ENCODE measurements at regions not wholly inside any gene's neighbourhood (a gene's known extent, or its start where the extent isn't known, plus 50 kb on each side); places are given as distances from the start of the nearest gene placed in this dataset.

DNA sequence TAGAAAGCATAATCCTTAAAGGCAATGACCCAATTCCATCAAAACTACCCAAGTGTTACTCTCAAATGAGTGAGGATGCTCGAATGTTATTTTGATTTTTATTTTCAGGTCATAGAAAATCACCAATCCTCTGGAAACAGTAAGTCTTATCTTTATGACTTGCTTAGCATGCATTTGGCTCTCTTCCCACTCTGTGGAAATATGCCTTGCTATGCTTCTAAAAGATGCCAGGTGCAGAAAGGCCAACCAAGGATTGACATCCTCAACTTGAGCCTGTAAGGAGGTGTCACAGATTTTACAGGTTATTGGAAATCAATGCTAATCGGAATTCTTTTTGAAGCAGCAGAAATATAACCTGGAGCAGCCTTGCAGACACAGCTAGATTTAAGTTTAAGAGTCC lies 543.9 kb upstream of the LINC00305 start:
- Mint-ChIP-seq H3K27me3 (ENCODE audit: low read depth) (no peaks in the 10 kb centered on the region; the same call in 1 of the 2 replicates), H3K36me3 (no peaks in the 10 kb centered on the region), H3K4me1 (peaks cover 12% of the 10 kb centered on the region), H3K27ac (no peak overlapping the region), H3K9me3 (peaks cover 10% of the 10 kb centered on the region; the same call in 1 of the 2 replicates), H3K4me3 (no peak overlapping the region)
- CTCF ChIA-PET, result no interaction called here
- DNase-seq (ENCODE audit: low spot score), result no peak
- POLR2A ChIA-PET, result interaction anchor here (0.6 kb wide), 1 partner anchor 53 kb away, joined by 3 read pairs; no protein-coding TSS in a partner anchor
- TF ChIP-seq, protein P1, sequence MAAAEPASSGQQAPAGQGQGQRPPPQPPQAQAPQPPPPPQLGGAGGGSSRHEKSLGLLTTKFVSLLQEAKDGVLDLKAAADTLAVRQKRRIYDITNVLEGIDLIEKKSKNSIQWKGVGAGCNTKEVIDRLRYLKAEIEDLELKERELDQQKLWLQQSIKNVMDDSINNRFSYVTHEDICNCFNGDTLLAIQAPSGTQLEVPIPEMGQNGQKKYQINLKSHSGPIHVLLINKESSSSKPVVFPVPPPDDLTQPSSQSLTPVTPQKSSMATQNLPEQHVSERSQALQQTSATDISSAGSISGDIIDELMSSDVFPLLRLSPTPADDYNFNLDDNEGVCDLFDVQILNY (CRISPR knock-in tag; IDR thresholded peaks at IDR 0.05), result no peak
- TF ChIP-seq, protein P2, sequence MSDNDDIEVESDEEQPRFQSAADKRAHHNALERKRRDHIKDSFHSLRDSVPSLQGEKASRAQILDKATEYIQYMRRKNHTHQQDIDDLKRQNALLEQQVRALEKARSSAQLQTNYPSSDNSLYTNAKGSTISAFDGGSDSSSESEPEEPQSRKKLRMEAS (CRISPR knock-in tag; IDR thresholded peaks at IDR 0.05), result no peak
- TF ChIP-seq CREM (CRISPR knock-in tag; IDR thresholded peaks at IDR 0.05) (no peak), FOXP4 (CRISPR knock-in tag; IDR thresholded peaks at IDR 0.05) (no peak), ZNF219 (CRISPR knock-in tag; IDR thresholded peaks at IDR 0.05; ENCODE audit: borderline replicate concordance) (no peak), PRRX2 (CRISPR knock-in tag; IDR thresholded peaks at IDR 0.05) (no peak), SMAD4 (CRISPR knock-in tag; IDR thresholded peaks at IDR 0.05) (no peak), ATF1 (CRISPR knock-in tag; IDR thresholded peaks at IDR 0.05) (no peak), EMX1 (CRISPR knock-in tag; IDR thresholded peaks at IDR 0.05) (no peak), USF2 (CRISPR knock-in tag; IDR thresholded peaks at IDR 0.05) (no peak), ERG (CRISPR knock-in tag; IDR thresholded peaks at IDR 0.05) (no peak)
- TF ChIP-seq, protein P3, sequence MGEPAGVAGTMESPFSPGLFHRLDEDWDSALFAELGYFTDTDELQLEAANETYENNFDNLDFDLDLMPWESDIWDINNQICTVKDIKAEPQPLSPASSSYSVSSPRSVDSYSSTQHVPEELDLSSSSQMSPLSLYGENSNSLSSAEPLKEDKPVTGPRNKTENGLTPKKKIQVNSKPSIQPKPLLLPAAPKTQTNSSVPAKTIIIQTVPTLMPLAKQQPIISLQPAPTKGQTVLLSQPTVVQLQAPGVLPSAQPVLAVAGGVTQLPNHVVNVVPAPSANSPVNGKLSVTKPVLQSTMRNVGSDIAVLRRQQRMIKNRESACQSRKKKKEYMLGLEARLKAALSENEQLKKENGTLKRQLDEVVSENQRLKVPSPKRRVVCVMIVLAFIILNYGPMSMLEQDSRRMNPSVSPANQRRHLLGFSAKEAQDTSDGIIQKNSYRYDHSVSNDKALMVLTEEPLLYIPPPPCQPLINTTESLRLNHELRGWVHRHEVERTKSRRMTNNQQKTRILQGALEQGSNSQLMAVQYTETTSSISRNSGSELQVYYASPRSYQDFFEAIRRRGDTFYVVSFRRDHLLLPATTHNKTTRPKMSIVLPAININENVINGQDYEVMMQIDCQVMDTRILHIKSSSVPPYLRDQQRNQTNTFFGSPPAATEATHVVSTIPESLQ (CRISPR knock-in tag; IDR thresholded peaks at IDR 0.05), result no peak
- TF ChIP-seq, protein P4, sequence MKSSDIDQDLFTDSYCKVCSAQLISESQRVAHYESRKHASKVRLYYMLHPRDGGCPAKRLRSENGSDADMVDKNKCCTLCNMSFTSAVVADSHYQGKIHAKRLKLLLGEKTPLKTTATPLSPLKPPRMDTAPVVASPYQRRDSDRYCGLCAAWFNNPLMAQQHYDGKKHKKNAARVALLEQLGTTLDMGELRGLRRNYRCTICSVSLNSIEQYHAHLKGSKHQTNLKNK (CRISPR knock-in tag; IDR thresholded peaks at IDR 0.05), result no peak
- no peak for ATAC-seq

DNA sequence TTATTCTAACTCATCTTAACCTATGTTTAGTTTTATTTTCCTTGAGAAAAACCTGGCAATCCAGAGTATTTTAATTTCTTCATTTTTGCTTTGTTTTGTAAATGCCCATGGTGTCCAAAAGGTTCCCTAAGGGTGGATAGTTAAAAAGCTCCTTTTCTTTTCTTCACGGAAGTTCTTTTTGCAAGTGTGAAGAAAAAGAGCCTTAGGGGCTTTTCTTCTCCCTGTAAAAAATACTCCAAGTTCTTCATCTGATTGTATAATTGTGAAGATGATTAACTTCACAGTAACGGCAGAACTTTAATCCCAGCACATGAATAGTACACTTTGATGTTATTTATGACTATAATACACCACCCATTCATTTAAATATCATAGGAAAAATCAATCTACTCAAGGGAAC lies 530.2 kb upstream of the LINC00305 start:
- Mint-ChIP-seq H3K27ac (0 out of 2 replicates have a peak overlapping the region, but pooled peaks have one; percentile 57), H3K36me3 (peaks cover 7% of the 10 kb centered on the region; the same call in 1 of the 2 replicates), H3K4me3 (no peak overlapping the region), H3K9me3 (peaks cover 7% of the 10 kb centered on the region), H3K27me3 (ENCODE audit: low read depth) (peaks cover 2% of the 10 kb centered on the region; the same call in 1 of the 2 replicates), H3K4me1 (peaks cover 60% of the 10 kb centered on the region)
- ChIA-PET CTCF (no interaction called here), POLR2A (no interaction called here)
- TF ChIP-seq MXD4 (CRISPR knock-in tag; IDR thresholded peaks at IDR 0.05; ENCODE audit: borderline replicate concordance), result no peak
- TF ChIP-seq, protein P5, sequence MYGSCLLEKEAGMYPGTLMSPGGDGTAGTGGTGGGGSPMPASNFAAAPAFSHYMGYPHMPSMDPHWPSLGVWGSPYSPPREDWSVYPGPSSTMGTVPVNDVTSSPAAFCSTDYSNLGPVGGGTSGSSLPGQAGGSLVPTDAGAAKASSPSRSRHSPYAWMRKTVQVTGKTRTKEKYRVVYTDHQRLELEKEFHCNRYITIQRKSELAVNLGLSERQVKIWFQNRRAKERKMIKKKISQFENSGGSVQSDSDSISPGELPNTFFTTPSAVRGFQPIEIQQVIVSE (CRISPR knock-in tag; IDR thresholded peaks at IDR 0.05; ENCODE audit: borderline replicate concordance), result no peak
- no peak for TF ChIP-seq ZNF219 (CRISPR knock-in tag; IDR thresholded peaks at IDR 0.05; ENCODE audit: borderline replicate concordance)
- TF ChIP-seq ZNF671 (CRISPR knock-in tag; IDR thresholded peaks at IDR 0.05), result no peak
- TF ChIP-seq, protein P6, sequence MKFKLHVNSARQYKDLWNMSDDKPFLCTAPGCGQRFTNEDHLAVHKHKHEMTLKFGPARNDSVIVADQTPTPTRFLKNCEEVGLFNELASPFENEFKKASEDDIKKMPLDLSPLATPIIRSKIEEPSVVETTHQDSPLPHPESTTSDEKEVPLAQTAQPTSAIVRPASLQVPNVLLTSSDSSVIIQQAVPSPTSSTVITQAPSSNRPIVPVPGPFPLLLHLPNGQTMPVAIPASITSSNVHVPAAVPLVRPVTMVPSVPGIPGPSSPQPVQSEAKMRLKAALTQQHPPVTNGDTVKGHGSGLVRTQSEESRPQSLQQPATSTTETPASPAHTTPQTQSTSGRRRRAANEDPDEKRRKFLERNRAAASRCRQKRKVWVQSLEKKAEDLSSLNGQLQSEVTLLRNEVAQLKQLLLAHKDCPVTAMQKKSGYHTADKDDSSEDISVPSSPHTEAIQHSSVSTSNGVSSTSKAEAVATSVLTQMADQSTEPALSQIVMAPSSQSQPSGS (CRISPR knock-in tag; IDR thresholded peaks at IDR 0.05; ENCODE audit: borderline replicate concordance, low read depth), result no peak
- no peak for DNase-seq (ENCODE audit: low spot score)
- ATAC-seq, result no peak
